ENCODE measurements at regions not wholly inside any gene's neighbourhood (a gene's known extent, or its start where the extent isn't known, plus 50 kb on each side); places are given as distances from the start of the nearest gene placed in this dataset.

- TF ChIP-seq EP300 (IDR thresholded peaks at IDR 0.05): no peak
- no peak for TF ChIP-seq CTCF (IDR thresholded peaks at IDR 0.05)
- TF ChIP-seq POLR2A (IDR thresholded peaks at IDR 0.05): no peak
- TF ChIP-seq POLR2AphosphoS5 (IDR thresholded peaks at IDR 0.05): no peak
Observed at GRCh38 chr9:13721481-13722235, 442.2 kb upstream of the MPDZ start.

Data from gastroesophageal sphincter (tissue), 3 donors.